Fibroblast of the conjunctiva (primary cell): ENCODE measurements at regions not wholly inside any gene's neighbourhood (a gene's known extent, or its start where the extent isn't known, plus 50 kb on each side); places are given as distances from the start of the nearest gene placed in this dataset.
"Not testable (repeated sequence)": the region's sequence is repeated elsewhere in the genome, so short reads cannot be mapped to it uniquely, and the experiment has no call there.

Experiments
- DNase-seq: peaks from one replicate; pipeline ENCODE4 v3.0.0-alpha.2; 2010; ENCODE audit warnings: low read depth

- no peak for DNase-seq
Measured at GRCh38 chr9:1919229-1919628, 95.9 kb upstream of the SMARCA2 start.

- DNase-seq: no peak
Measured at GRCh38 chr9:1920386-1920785, 94.8 kb upstream of the SMARCA2 start.

- no peak for DNase-seq
Measured at GRCh38 chr9:1922026-1922425, 93.1 kb upstream of the SMARCA2 start.

GRCh38 chr9:1927546-1927945 is 87.6 kb upstream of the SMARCA2 start:
- DNase-seq: no peak

GRCh38 chr9:1929134-1929533 is 86.0 kb upstream of the SMARCA2 start:
- no peak for DNase-seq

GRCh38 chr9:1929722-1930244 is 85.4 kb upstream of the SMARCA2 start:
- DNase-seq: no peak

- DNase-seq: not testable (repeated sequence)
Measured at GRCh38 chr9:1930245-1930736, 84.9 kb upstream of the SMARCA2 start.

GRCh38 chr9:1938135-1938534 is 77.0 kb upstream of the SMARCA2 start:
- no peak for DNase-seq

GRCh38 chr9:1938675-1939170 is 76.4 kb upstream of the SMARCA2 start:
- DNase-seq: no peak

GRCh38 chr9:1939466-1939865 is 75.7 kb upstream of the SMARCA2 start:
- no peak for DNase-seq

GRCh38 chr9:1939926-1940368 is 75.2 kb upstream of the SMARCA2 start:
- DNase-seq: no peak

- DNase-seq: no peak
Measured at GRCh38 chr9:1941989-1942388, 73.2 kb upstream of the SMARCA2 start.

GRCh38 chr9:1946526-1947283 is 68.4 kb upstream of the SMARCA2 start:
- DNase-seq: no peak

- no peak for DNase-seq
Measured at GRCh38 chr9:1947438-1947837, 67.7 kb upstream of the SMARCA2 start.

- no peak for DNase-seq
Measured at GRCh38 chr9:1948541-1948940, 66.6 kb upstream of the SMARCA2 start.

GRCh38 chr9:1951446-1951845 is 63.7 kb upstream of the SMARCA2 start:
- no peak for DNase-seq

GRCh38 chr9:1952001-1952400 is 63.1 kb upstream of the SMARCA2 start:
- DNase-seq: no peak

GRCh38 chr9:1954238-1954637 is 60.9 kb upstream of the SMARCA2 start:
- DNase-seq: no peak

- DNase-seq: no peak
Measured at GRCh38 chr9:1956958-1957357, 58.2 kb upstream of the SMARCA2 start.

- no peak for DNase-seq
Measured at GRCh38 chr9:1957856-1958255, 57.3 kb upstream of the SMARCA2 start.

GRCh38 chr9:1959371-1959770 is 55.8 kb upstream of the SMARCA2 start:
- DNase-seq: no peak

- no peak for DNase-seq
Measured at GRCh38 chr9:1960342-1961042, 54.7 kb upstream of the SMARCA2 start.

- DNase-seq: no peak
Measured at GRCh38 chr9:1962122-1962521, 53.0 kb upstream of the SMARCA2 start.
